Cardiac muscle cell (in vitro differentiated cells and primary cell): ENCODE measurements at regions not wholly inside any gene's neighbourhood (a gene's known extent, or its start where the extent isn't known, plus 50 kb on each side); places are given as distances from the start of the nearest gene placed in this dataset.
A peak's percentile ranks its signal among the peaks of the same experiment; 100 is the strongest.

Experiments
- DNase-seq, 2 donors: peaks; one replicate each; pipeline versions ENCODE4 v3.0.0 to v3.0.0-alpha.2; 2010 to 2017; ENCODE audit warnings: low read depth in 1 of 2, low spot score in 1 of 2
- H3K27ac ChIP-seq: fragments of 200-600 bp; sonication (generic); 2 replicates; pipeline ENCODE4 v1.5.1; 2016
- H3K27me3 ChIP-seq: fragments of 200-600 bp; sonication (generic); 2 replicates; pipeline ENCODE4 v1.6.0; 2016; ENCODE audit warnings: control low read depth
- H3K36me3 ChIP-seq: fragments of 200-600 bp; sonication (generic); 2 replicates; pipeline ENCODE4 v1.5.1; 2016; ENCODE audit warnings: control low read depth
- H3K4me1 ChIP-seq: fragments of 200-600 bp; sonication (generic); 2 replicates; pipeline ENCODE4 v1.8.1; 2017; ENCODE audit warnings: low read depth, mild to moderate bottlenecking, mixed run types
- H3K4me3 ChIP-seq: fragments of 200-600 bp; sonication (generic); 2 replicates; pipeline ENCODE4 v1.5.1; 2016; ENCODE audit warnings: mild to moderate bottlenecking
- H3K9me3 ChIP-seq: fragments of 200-600 bp; sonication (generic); 2 replicates; pipeline ENCODE4 v1.5.1; 2017; ENCODE audit warnings: low read depth, mild to moderate bottlenecking, control low read depth
- TF ChIP-seq, protein P1 (sequence below): IDR thresholded peaks from 2 replicates; pipeline ENCODE4 v1.5.1; 2012; ENCODE audit warnings: low read depth, mild to moderate bottlenecking, low read length

DNA sequence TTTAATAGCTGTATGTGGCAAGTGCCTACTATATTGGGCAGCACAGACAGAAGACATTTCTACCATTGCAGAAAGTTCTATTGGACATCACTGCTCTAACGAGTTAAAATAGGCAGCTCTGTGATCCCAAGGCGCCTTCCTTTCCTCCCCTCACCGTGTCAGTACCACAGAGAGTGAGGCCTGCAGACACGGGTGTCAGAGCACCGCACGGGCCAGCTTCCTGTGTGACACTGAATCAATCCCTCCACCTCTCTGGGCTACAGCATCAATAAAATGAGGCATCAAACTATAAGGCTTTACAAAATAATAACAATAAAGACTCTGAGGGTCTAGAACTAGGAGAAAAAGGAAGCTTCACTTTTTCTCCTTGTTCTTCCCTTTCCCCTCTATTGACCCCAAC lies 246.7 kb downstream of the FOXD2 start:
- Histone ChIP-seq H3K9me3 (no peaks in the 10 kb centered on the region), H3K27ac (no peak overlapping the region), H3K27me3 (no peaks in the 10 kb centered on the region), H3K36me3 (no peaks in the 10 kb centered on the region), H3K4me3 (no peak overlapping the region), H3K4me1 (peaks cover 15% of the 10 kb centered on the region)
- DNase-seq, result no peak
- TF ChIP-seq, protein P1, sequence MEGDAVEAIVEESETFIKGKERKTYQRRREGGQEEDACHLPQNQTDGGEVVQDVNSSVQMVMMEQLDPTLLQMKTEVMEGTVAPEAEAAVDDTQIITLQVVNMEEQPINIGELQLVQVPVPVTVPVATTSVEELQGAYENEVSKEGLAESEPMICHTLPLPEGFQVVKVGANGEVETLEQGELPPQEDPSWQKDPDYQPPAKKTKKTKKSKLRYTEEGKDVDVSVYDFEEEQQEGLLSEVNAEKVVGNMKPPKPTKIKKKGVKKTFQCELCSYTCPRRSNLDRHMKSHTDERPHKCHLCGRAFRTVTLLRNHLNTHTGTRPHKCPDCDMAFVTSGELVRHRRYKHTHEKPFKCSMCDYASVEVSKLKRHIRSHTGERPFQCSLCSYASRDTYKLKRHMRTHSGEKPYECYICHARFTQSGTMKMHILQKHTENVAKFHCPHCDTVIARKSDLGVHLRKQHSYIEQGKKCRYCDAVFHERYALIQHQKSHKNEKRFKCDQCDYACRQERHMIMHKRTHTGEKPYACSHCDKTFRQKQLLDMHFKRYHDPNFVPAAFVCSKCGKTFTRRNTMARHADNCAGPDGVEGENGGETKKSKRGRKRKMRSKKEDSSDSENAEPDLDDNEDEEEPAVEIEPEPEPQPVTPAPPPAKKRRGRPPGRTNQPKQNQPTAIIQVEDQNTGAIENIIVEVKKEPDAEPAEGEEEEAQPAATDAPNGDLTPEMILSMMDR, result no peak

- Histone ChIP-seq H3K9me3 (no peaks in the 10 kb centered on the region), H3K4me1 (peaks cover 14% of the 10 kb centered on the region), H3K36me3 (no peaks in the 10 kb centered on the region), H3K27me3 (no peaks in the 10 kb centered on the region), H3K4me3 (no peak overlapping the region), H3K27ac (no peak overlapping the region)
- TF ChIP-seq, protein P1, result no peak
- DNase-seq, result peak in 1 of 2 donors; percentile 11
These were observed 247.3 kb downstream of the FOXD2 start for GRCh38 chr1:47684964-47685762.

DNA sequence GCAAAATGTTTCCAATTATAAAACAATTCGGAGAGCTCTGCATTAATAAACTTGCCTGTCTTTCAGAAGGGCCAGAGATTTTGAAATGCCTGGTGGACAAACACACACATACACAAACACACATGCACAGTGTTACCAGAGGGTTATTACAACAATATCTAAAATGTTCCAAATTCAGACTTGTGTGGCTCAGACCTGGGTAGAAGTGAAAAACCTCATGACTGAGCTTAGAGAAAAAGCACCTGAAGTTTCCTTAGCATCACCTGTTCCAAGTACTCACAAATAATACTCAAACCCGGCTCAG lies 247.9 kb downstream of the FOXD2 start:
- H3K27ac ChIP-seq, result no peak overlapping the region
- TF ChIP-seq, protein P1, result no peak
- H3K4me3 ChIP-seq, result no peak overlapping the region
- DNase-seq, result no peak
- H3K9me3 ChIP-seq, result no peaks in the 10 kb centered on the region
- H3K4me1 ChIP-seq, result peaks cover 14% of the 10 kb centered on the region
- H3K36me3 ChIP-seq, result no peaks in the 10 kb centered on the region
- H3K27me3 ChIP-seq, result no peaks in the 10 kb centered on the region

- no peak overlapping the region for H3K4me3 ChIP-seq
- TF ChIP-seq, protein P1, result no peak
- no peaks in the 10 kb centered on the region for H3K27me3 ChIP-seq
- no peaks in the 10 kb centered on the region for H3K9me3 ChIP-seq
- H3K27ac ChIP-seq, result no peak overlapping the region
- H3K36me3 ChIP-seq, result no peaks in the 10 kb centered on the region
- peaks cover 14% of the 10 kb centered on the region for H3K4me1 ChIP-seq
- peak in 1 of 2 donors; percentile 50 for DNase-seq
These were observed 249.1 kb downstream of the FOXD2 start for GRCh38 chr1:47686731-47687630.

- Histone ChIP-seq H3K4me3 (no peak overlapping the region), H3K27me3 (no peaks in the 10 kb centered on the region), H3K9me3 (no peaks in the 10 kb centered on the region), H3K36me3 (no peaks in the 10 kb centered on the region), H3K4me1 (peaks cover 14% of the 10 kb centered on the region), H3K27ac (no peak overlapping the region)
- TF ChIP-seq, protein P1, result no peak
- DNase-seq, result no peak
These were observed 250.0 kb downstream of the FOXD2 start for GRCh38 chr1:47687631-47688460.
